D721Med (cell line): ENCODE measurements at regions not wholly inside any gene's neighbourhood (a gene's known extent, or its start where the extent isn't known, plus 50 kb on each side); places are given as distances from the start of the nearest gene placed in this dataset.
"Not testable (repeated sequence)": the region's sequence is repeated elsewhere in the genome, so short reads cannot be mapped to it uniquely, and the experiment has no call there.

Source experiments
- DNase-seq: peaks from one replicate; pipeline ENCODE4 v3.0.0; 2011; ENCODE audit warnings: low spot score; ENCODE audit not compliant: insufficient read length
- FAIRE-seq: peaks from 2 replicates; lab custom pipeline; 2011; peaks lifted over from hg19 to GRCh38; lab: Jason Lieb, UNC
- CTCF ChIP-seq: IDR thresholded peaks from 2 replicates; pipeline ENCODE4 v1.5.1; 2012; ENCODE audit warnings: mild to moderate bottlenecking, control low read depth; ENCODE audit not compliant: insufficient read depth; ENCODE audit errors: missing control alignments

GRCh38 chr20:22962567-22963439 lies 72.3 kb upstream of the SSTR4 start:
- DNase-seq: no peak
- no peak for FAIRE-seq
- TF ChIP-seq CTCF: no peak

- DNase-seq (no peak), FAIRE-seq (no peak)
- TF ChIP-seq CTCF: no peak
Observed at GRCh38 chr20:22963581-22963980, 71.5 kb upstream of the SSTR4 start.

GRCh38 chr20:22966787-22967464 lies 68.2 kb upstream of the SSTR4 start:
- no peak for FAIRE-seq
- DNase-seq: no peak
- TF ChIP-seq CTCF: no peak

GRCh38 chr20:22967706-22968105 lies 67.4 kb upstream of the SSTR4 start:
- not testable (repeated sequence) for DNase-seq, FAIRE-seq

GRCh38 chr20:22969031-22969430 lies 66.1 kb upstream of the SSTR4 start:
- not testable (repeated sequence) for FAIRE-seq

GRCh38 chr20:22971077-22971476 lies 64.0 kb upstream of the SSTR4 start:
- not testable (repeated sequence) for DNase-seq, FAIRE-seq

More at GRCh38 chr20:22969031-22969430, 66.1 kb upstream of the SSTR4 start:
- DNase-seq: not testable (repeated sequence)

GRCh38 chr20:22974354-22974753 lies 60.8 kb upstream of the SSTR4 start:
- no peak for FAIRE-seq
- TF ChIP-seq CTCF: no peak
- DNase-seq: no peak

- FAIRE-seq (no peak), DNase-seq (no peak)
- TF ChIP-seq CTCF: no peak
Observed at GRCh38 chr20:22977047-22977785, 57.9 kb upstream of the SSTR4 start.
